Activated effector memory CD4-positive, alpha-beta T cell treated with anti-CD3 and anti-CD28 coated beads, Interleukin-2, amount 50 U/mL, for 16 hours (primary cell): ENCODE measurements at regions not wholly inside any gene's neighbourhood (a gene's known extent, or its start where the extent isn't known, plus 50 kb on each side); places are given as distances from the start of the nearest gene placed in this dataset.
"Not testable (repeated sequence)": the region's sequence is repeated elsewhere in the genome, so short reads cannot be mapped to it uniquely, and the experiment has no call there.

Experiments used
- DNase-seq: peaks from one replicate; pipeline ENCODE4 v3.0.0-alpha.2; 2020

DNA sequence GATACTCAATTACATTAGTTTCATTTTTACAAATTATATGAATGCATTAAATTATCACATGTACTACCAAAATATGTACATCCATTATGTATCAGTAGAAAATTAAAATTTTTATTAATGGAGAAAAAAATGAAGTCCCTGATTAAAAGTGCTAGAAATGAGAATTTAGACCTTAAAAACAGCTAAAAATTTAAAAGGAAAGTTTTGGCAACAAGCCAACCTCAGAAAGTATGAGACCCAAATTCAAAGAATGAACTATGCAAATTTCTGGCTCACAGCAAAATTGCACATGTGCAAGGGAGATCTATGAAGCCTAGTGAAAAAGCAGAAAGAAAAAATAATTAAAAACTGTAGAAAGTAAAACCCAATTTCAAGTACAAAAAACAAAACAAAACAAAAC is 725.1 kb upstream of the TPTE start:
- not testable (repeated sequence) for DNase-seq

DNA sequence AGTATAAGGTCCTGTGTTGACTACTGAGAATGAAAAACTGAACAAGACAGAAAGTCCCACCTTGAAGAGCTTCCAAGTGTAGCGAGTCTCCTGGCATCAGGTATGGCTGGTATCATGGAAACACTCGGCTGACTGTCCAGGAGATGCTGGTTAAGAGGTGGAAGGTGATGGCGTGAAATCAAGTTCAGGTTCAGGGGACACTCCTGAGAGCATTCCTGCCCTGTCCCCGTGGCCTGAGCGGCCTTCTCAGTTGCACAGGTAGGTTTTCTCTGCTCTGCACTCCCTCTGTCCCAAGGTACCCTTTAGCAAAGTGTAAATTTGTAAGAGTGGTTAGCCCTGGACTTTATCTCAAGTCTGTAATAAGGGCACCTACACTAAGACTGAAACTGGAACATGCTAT is 713.7 kb upstream of the TPTE start:
- not testable (repeated sequence) for DNase-seq

DNA sequence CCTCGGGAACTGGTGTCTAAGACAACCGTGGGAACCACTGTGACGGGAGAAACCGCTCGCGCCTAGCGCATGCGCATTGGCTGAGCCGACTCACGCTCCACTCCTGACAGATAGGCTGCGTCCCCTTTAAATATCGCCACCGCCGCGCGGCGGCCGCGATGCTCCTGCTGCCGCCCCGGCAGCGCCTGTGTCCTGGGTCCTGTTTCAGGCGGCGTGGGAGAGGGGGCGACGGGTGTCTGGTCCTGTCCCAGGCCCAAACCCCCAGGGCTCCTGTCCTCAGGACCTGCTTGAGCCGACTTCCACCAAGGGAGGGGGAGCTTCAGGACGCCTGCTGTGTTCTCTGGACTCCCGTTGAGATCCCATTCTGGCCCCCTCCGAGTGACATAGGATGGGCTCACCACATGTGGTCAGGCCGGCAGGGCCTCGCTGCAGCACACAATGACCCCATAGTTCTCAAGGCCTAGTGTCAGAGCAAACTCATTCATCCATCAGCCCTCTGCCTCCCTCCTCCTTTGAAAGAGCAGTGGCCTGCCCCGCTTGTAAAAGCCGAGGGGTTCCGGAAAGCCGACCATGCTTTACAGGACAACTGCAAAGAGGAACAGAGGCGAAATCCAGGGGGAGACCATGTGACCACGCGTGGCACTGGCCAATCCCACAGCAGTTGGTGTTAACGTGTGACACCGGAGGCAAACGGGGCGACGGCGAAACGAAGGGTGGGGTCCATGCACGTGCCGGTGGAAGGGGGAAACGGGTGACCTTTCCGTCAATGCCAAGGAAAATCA is 710.0 kb upstream of the TPTE start:
- not testable (repeated sequence) for DNase-seq

GRCh38 chr21:9812507-9812906 is 708.9 kb upstream of the TPTE start:
- not testable (repeated sequence) for DNase-seq

GRCh38 chr21:9813894-9814814 is 707.2 kb upstream of the TPTE start:
- DNase-seq: not testable (repeated sequence)

DNA sequence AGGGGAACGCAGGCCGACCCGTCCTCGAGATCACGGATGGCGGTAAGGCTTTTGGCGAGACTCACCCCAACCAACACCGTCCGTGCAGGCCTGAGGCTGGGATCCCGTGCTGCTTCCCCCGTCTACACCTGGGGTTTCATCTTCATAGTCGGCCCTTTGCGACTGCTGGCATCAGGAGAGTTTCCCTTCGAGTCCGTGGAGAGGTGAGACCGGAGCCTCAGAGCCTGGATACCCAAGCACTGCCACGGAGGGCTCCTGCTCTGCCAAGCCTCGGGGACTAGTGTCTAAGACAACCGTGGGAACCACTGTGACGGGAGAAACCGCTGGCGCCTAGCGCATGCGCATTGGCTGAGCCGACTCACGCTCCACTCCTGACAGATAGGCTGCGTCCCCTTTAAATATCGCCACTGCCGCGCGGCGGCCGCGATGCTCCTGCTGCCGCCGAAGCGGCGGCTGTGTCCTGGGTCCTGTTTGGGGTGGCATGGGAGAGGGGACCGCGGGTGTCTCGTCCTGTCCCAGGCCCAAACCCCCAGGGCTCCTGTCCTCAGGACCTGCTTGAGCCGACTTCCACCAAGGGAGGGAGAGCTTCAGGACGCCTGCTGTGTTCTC is 706.1 kb upstream of the TPTE start:
- not testable (repeated sequence) for DNase-seq

GRCh38 chr21:9816734-9817334 is 704.5 kb upstream of the TPTE start:
- DNase-seq: not testable (repeated sequence)

DNA sequence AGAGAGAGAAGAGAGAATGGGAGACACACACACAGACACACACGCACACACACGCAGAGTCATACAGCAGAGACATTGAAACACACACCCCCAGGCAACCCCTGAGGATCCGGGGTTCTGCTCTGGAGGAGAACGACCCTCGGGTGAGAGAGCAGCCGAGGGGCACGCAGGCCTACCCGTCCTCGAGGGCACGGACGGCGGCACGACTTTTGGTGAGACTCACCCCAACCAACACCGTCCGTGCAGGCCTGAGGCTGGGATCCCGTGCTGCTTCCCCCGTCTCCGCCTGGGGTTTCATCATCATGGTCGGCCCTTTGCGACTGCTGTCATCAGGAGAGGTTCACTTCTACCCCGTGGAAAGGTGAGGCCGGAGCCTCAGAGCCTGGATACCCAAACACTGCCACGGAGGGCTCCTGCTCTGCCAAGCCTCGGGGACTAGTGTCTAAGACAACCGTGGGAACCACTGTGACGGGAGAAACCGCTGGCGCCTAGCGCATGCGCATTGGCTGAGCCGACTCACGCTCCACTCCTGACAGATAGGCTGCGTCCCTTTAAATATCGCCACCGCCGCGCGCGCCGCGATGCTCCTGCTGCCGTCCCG is 703.4 kb upstream of the TPTE start:
- not testable (repeated sequence) for DNase-seq

- DNase-seq: not testable (repeated sequence)
Measured at GRCh38 chr21:9819549-9820192, 701.7 kb upstream of the TPTE start.

- peak; percentile 65 for DNase-seq
Measured at GRCh38 chr21:9820579-9820978, 700.8 kb upstream of the TPTE start.

DNA sequence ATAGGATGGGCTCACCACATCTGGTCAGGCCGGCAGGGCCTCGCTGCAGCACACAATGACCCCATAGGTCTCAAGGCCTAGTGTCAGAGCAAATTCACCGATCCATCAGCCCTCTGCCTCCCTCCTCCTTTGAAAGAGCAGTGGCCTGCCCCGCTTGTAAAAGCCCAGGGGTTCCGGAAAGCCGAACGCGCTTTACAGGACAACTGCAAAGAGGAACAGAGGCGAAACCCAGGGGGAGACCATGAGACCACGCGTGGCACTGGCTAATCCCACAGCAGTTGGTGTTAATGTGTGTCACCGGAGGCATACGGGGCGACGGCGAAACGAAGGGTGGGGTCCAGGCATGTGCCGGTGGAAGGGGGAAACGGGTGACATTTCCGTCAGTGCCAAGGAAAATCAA is 699.9 kb upstream of the TPTE start:
- peak; percentile 64 for DNase-seq

DNA sequence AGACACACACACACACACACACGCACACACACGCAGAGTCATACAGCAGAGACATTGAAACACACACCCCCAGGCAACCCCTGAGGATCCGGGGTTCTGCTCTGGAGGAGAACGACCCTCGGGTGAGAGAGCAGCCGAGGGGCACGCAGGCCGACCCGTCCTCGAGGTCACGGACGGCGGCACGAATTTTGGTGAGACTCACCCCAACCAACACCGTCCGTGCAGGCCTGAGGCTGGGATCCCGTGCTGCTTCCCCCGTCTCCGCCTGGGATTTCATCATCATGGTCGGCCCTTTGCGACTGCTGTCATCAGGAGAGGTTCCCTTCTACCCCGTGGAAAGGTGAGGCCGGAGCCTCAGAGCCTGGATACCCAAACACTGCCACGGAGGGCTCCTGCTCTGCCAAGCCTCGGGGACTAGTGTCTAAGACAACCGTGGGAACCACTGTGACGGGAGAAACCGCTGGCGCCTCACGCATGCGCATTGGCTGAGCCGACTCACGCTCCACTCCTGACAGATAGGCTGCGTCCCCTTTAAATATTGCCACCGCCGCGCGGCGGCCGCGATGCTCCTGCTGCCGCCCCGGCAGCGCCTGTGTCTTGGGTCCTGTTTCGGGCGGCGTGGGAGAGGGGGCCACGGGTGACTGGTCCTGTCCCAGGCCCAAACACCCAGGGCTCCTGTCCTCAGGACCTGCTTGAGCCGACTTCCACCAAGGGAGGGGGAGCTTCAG is 699.1 kb upstream of the TPTE start:
- DNase-seq: not testable (repeated sequence)

- DNase-seq: peak; percentile 79
Measured at GRCh38 chr21:9823197-9824157, 697.9 kb upstream of the TPTE start.

DNA sequence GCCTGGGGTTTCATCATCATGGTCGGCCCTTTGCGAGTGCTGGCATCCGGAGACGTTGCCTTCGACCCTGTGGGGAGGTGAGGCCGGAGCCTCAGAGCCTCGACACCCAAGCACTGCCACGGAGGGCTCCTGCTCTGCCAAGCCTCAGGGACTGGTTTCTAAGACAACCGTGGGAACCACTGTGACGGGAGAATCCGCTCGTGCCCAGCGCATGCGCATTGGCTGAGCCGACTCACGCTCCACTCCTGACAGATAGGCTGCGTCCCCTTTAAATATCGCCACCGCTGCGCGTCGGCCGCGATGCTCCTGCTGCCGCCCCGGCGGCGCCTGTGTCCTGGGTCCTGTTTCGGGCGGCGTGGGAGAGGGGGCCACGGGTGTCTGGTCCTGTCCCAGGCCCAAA is 690.6 kb upstream of the TPTE start:
- not testable (repeated sequence) for DNase-seq

- DNase-seq: peak; percentile 53
Measured at GRCh38 chr21:9832751-9833150, 688.6 kb upstream of the TPTE start.

- DNase-seq: not testable (repeated sequence)
Measured at GRCh38 chr21:9836547-9836946, 684.8 kb upstream of the TPTE start.

DNA sequence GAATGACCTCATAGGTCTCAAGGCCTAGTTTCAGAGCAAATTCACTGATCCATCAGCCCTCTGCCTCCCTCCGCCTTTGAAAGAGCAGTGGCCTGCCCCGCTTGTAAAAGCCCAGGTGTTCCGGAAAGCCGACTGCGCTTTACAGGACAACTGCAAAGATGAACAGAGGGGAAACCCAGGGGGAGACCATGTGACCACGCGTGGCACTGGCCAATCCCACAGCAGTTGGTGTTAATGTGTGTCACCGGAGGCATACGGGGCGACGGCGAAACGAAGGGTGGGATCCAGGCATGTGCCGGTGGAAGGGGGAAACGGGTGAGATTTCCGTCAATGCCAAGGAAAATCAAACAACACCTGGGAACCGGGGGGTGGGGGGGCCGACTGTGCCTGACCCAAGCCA is 684.4 kb upstream of the TPTE start:
- peak; percentile 75 for DNase-seq

GRCh38 chr21:9837526-9837925 is 683.9 kb upstream of the TPTE start:
- DNase-seq: not testable (repeated sequence)

DNA sequence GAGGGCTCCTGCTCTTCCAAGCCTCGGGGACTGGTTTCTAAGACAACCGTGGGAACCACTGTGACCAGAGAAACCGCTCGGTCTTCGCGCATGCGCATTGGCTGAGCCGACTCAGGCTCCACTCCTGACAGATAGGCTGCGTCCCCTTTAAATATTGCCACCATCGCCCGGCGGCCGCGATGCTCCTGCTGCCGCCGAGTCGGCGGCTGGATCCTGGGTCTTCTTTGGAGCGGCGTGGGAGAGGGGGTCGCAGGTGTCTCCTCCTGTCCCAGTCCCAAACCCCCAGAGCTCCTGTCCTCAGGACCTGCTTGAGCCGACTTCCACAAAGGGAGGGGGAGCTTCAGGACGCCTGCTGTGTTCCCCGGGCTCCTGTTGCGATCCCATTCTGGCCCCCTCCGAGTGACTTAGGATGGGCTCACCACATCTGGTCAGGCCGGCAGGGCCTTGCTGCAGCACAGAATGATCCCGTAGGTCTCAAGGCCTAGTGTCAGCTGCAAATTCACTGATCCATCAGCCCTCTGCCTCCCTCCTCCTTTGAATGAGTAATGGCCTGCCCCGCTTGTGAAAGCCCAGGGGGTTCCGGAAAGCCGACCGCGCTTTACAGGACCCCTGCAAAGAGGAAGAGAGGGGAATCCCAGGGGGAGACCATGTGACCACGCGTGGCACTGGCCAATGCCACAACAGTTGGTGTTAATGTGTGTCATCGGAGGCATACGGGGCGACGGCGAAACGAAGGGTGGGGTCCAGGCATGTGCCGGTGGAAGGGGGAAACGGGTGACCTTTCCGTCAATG is 683.2 kb upstream of the TPTE start:
- DNase-seq: no peak
